HL-60 (cell line): ENCODE measurements at regions not wholly inside any gene's neighbourhood (a gene's known extent, or its start where the extent isn't known, plus 50 kb on each side); places are given as distances from the start of the nearest gene placed in this dataset.

Experiments
- DNase-seq, 2 experiments: peaks; one replicate each; pipeline ENCODE4 v3.0.0-alpha.2; 2010 to 2020; ENCODE audit warnings: low read depth in 1 of 2, low spot score in 1 of 2
- H3K27ac ChIP-seq: fragments of 250-450 bp; sonication (Bioruptor Pico); replicated peaks from 2 replicates; pipeline ENCODE4 v1.5.1; 2020; ENCODE audit warnings: mild to moderate bottlenecking, moderate library complexity
- H3K27me3 ChIP-seq: fragments of 250-450 bp; sonication (Bioruptor Pico); 2 replicates; pipeline ENCODE4 v1.5.1; 2021; ENCODE audit warnings: mild to moderate bottlenecking, moderate library complexity; ENCODE audit not compliant: insufficient read depth, poor library complexity, severe bottlenecking
- H3K4me3 ChIP-seq: replicated peaks from 2 replicates; pipeline ENCODE4 v1.5.1; 2011; ENCODE audit warnings: mild to moderate bottlenecking, control low read depth, low read length; ENCODE audit not compliant: insufficient read depth
- GABPA ChIP-seq: IDR thresholded peaks from 2 replicates; pipeline ENCODE4 v1.6.1; 2012; ENCODE audit warnings: low read depth
- POLR2AphosphoS5 ChIP-seq: IDR thresholded peaks from 2 replicates; pipeline ENCODE4 v1.6.1; 2012; ENCODE audit warnings: low read depth
- SPI1 ChIP-seq: IDR thresholded peaks from 2 replicates; pipeline ENCODE4 v1.6.1; 2012; ENCODE audit warnings: low read depth, mild to moderate bottlenecking, borderline replicate concordance
- TF ChIP-seq, protein P1 (sequence below): IDR thresholded peaks from 2 replicates; pipeline ENCODE4 v1.6.1; 2012; ENCODE audit warnings: low read depth; ENCODE audit not compliant: insufficient replicate concordance
- TF ChIP-seq, protein P2 (sequence below): IDR thresholded peaks from one replicate; pipeline ENCODE4 v1.5.1; 2011; ENCODE audit warnings: low read length, control low read depth, inconsistent platforms; ENCODE audit not compliant: insufficient read depth

DNA sequence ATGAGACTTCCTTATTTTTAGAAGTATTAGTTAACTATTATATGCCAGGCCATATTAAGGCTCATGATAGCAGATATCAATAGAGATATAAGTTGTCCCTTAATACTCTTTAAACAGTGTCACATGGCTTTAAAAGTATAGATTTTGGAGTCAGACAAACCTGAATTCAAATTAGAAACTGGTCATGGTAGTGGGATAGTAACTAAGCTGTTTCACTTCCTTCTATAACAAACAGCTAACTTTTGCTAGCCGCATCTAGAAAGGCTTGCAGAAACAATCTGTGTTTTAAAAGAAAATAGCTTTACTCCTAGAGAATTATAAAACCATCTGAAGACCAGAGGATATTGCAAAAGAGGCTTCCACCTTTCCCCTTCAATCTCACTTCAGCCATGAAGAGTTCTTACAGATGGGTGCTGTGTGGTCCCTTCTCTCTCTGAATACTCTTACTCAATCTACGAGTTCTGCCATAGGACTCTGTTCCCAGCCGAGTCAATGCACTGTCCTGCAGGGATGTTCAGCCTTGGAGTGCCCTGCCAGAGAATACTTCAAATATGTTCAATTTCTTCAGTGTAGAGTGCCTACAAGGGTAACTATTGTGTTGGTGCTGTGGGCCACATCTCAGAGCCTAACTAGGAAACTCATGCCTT is 810.2 kb downstream of the EFNA5 start:
- Histone ChIP-seq H3K27me3 (no peaks in the 10 kb centered on the region), H3K4me3 (no peak overlapping the region), H3K27ac (no peak overlapping the region)
- TF ChIP-seq GABPA (no peak), POLR2AphosphoS5 (no peak), SPI1 (no peak)
- no peak for DNase-seq

DNA sequence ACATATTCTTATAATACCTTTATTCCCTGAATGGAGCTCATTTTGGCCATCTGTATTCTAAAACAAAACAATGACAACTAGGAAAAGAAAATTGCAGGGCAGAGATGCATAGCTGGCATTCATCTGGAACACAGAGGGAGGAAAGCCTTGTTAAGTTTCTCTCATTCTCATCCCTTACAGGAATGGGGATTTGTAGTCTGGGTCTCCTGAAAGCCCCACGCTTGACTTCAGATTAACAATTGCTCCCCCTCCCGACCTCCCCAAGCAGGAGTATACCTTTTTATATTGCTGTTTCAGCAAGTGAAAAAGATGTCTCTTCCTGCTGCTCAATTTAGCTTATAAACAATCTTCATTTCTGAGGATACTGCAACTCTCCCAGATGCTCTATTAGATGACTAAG is 812.1 kb downstream of the EFNA5 start:
- Histone ChIP-seq H3K27me3 (no peaks in the 10 kb centered on the region), H3K4me3 (no peak overlapping the region), H3K27ac (no peak overlapping the region)
- TF ChIP-seq POLR2AphosphoS5 (no peak), SPI1 (no peak), GABPA (no peak)
- TF ChIP-seq, protein P1, sequence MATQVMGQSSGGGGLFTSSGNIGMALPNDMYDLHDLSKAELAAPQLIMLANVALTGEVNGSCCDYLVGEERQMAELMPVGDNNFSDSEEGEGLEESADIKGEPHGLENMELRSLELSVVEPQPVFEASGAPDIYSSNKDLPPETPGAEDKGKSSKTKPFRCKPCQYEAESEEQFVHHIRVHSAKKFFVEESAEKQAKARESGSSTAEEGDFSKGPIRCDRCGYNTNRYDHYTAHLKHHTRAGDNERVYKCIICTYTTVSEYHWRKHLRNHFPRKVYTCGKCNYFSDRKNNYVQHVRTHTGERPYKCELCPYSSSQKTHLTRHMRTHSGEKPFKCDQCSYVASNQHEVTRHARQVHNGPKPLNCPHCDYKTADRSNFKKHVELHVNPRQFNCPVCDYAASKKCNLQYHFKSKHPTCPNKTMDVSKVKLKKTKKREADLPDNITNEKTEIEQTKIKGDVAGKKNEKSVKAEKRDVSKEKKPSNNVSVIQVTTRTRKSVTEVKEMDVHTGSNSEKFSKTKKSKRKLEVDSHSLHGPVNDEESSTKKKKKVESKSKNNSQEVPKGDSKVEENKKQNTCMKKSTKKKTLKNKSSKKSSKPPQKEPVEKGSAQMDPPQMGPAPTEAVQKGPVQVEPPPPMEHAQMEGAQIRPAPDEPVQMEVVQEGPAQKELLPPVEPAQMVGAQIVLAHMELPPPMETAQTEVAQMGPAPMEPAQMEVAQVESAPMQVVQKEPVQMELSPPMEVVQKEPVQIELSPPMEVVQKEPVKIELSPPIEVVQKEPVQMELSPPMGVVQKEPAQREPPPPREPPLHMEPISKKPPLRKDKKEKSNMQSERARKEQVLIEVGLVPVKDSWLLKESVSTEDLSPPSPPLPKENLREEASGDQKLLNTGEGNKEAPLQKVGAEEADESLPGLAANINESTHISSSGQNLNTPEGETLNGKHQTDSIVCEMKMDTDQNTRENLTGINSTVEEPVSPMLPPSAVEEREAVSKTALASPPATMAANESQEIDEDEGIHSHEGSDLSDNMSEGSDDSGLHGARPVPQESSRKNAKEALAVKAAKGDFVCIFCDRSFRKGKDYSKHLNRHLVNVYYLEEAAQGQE, result no peak
- TF ChIP-seq, protein P2, sequence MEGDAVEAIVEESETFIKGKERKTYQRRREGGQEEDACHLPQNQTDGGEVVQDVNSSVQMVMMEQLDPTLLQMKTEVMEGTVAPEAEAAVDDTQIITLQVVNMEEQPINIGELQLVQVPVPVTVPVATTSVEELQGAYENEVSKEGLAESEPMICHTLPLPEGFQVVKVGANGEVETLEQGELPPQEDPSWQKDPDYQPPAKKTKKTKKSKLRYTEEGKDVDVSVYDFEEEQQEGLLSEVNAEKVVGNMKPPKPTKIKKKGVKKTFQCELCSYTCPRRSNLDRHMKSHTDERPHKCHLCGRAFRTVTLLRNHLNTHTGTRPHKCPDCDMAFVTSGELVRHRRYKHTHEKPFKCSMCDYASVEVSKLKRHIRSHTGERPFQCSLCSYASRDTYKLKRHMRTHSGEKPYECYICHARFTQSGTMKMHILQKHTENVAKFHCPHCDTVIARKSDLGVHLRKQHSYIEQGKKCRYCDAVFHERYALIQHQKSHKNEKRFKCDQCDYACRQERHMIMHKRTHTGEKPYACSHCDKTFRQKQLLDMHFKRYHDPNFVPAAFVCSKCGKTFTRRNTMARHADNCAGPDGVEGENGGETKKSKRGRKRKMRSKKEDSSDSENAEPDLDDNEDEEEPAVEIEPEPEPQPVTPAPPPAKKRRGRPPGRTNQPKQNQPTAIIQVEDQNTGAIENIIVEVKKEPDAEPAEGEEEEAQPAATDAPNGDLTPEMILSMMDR, result no peak
- DNase-seq, result no peak

DNA sequence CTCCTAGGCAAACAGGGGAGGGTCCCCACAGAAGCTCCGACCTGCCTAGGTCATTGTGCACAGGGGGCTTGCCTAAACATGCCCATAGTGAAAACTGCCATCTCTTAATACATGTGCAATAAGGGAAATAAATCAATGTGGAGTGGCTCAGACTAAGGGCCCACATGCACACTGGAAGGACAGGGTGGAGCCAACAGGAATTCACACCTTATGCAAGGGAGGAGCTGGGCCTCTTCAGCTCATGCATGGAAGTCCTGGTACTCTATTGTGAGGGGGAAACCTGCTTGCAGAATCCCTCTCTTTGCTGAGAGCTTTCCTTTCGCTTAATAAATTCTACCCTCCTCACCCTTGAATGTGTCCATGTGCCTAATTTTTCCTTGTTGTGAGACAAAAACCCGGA is 815.8 kb downstream of the EFNA5 start:
- Histone ChIP-seq H3K27ac (no peak overlapping the region), H3K4me3 (no peak overlapping the region), H3K27me3 (no peaks in the 10 kb centered on the region)
- no peak for DNase-seq
- TF ChIP-seq, protein P2, result no peak
- TF ChIP-seq, protein P1, result no peak
- TF ChIP-seq GABPA, result no peak
- no peak for TF ChIP-seq POLR2AphosphoS5

- no peak for DNase-seq
These were observed 816.5 kb downstream of the EFNA5 start for GRCh38 chr5:106854105-106854687.

More at GRCh38 chr5:106854105-106854687, 816.5 kb downstream of the EFNA5 start:
- TF ChIP-seq POLR2AphosphoS5 (no peak), GABPA (no peak), SPI1 (no peak)
- TF ChIP-seq, protein P1, result no peak
- TF ChIP-seq, protein P2, result no peak
- H3K4me3 ChIP-seq, result no peak overlapping the region
- no peak overlapping the region for H3K27ac ChIP-seq
- H3K27me3 ChIP-seq, result no peaks in the 10 kb centered on the region
